C4-2B (cell line): ENCODE measurements at regions not wholly inside any gene's neighbourhood (a gene's known extent, or its start where the extent isn't known, plus 50 kb on each side); places are given as distances from the start of the nearest gene placed in this dataset.
A peak's percentile ranks its signal among the peaks of the same experiment; 100 is the strongest.
"Not testable (repeated sequence)": the region's sequence is repeated elsewhere in the genome, so short reads cannot be mapped to it uniquely, and the experiment has no call there.

Source experiments
- H3K27ac ChIP-seq: fragments of 450-650 bp; 2 replicates; pipeline ENCODE4 v1.5.1; 2017
- ZFX ChIP-seq: fragments of 450-650 bp; IDR thresholded peaks from 2 replicates; pipeline ENCODE4 v1.6.1; 2017
- TF ChIP-seq, protein P1 (sequence below): fragments of 450-650 bp; conservative IDR thresholded peaks from 2 replicates; pipeline ENCODE4 v1.5.1; 2017; ENCODE audit warnings: mild to moderate bottlenecking

DNA sequence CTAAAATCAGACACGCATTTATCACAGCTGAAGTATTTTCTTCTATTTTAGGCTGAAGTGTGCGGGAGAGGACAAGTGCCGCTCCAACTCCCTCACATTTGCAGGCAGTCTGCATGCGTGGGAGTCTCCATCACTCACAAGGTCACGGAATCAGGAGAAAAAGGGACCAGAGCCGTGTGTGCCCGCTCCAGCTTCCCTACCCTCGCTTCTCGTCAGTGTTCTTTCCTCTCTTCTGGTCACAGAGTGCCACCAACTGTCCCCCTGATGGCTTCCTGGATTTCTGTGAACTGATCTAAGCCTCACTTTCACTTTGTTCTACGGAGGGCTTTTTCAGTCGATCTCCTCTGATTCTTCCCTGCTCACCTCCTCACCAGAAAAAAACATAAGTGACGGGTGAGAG lies 407.4 kb upstream of the AADAT start:
- no peak overlapping the region for H3K27ac ChIP-seq
- TF ChIP-seq, protein P1, sequence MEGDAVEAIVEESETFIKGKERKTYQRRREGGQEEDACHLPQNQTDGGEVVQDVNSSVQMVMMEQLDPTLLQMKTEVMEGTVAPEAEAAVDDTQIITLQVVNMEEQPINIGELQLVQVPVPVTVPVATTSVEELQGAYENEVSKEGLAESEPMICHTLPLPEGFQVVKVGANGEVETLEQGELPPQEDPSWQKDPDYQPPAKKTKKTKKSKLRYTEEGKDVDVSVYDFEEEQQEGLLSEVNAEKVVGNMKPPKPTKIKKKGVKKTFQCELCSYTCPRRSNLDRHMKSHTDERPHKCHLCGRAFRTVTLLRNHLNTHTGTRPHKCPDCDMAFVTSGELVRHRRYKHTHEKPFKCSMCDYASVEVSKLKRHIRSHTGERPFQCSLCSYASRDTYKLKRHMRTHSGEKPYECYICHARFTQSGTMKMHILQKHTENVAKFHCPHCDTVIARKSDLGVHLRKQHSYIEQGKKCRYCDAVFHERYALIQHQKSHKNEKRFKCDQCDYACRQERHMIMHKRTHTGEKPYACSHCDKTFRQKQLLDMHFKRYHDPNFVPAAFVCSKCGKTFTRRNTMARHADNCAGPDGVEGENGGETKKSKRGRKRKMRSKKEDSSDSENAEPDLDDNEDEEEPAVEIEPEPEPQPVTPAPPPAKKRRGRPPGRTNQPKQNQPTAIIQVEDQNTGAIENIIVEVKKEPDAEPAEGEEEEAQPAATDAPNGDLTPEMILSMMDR, result peak; percentile 9; the same call in 1 of the 2 replicates
- no peak for TF ChIP-seq ZFX

GRCh38 chr4:170491981-170492380 lies 402.2 kb upstream of the AADAT start:
- TF ChIP-seq, protein P1, result no peak
- no peak for TF ChIP-seq ZFX
- no peak overlapping the region for H3K27ac ChIP-seq

GRCh38 chr4:170476351-170476750 lies 386.6 kb upstream of the AADAT start:
- no peak overlapping the region for H3K27ac ChIP-seq
- TF ChIP-seq, protein P1, result no peak
- no peak for TF ChIP-seq ZFX

GRCh38 chr4:170465429-170465828 lies 375.7 kb upstream of the AADAT start:
- H3K27ac ChIP-seq, result peak overlapping the region; percentile 37; the same call in 1 of the 2 replicates
- TF ChIP-seq, protein P1, result no peak
- no peak for TF ChIP-seq ZFX

DNA sequence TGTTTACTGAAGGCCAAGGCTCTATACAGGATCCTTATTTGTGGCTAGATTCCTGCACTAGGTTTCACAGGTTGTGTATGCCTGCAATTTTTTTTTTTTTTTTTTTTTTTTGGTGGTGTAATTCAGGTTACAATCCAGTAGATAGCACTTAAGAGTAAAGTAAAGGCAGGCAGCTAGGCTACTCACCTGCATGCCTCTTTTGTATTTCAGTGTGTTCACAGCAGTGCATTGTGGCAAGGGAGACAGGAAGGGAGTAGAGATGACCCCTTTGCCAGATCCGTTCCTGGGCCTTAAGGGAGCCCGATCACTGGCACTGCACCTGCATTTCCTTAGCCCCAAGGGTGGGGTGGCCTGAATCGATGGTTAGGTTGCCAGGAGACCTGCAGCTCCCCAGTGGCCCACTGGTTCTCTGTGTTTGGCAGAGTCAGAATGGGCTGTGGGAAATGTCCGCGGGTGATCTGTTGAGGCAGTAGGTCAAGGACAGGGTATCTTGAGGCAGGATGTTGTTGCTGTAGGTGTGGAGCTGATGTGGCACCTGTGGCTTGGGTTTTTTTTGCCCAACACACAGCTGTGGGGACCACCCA lies 374.9 kb upstream of the AADAT start:
- peak overlapping the region; percentile 37; the same call in 1 of the 2 replicates for H3K27ac ChIP-seq
- TF ChIP-seq, protein P1, result no peak
- no peak for TF ChIP-seq ZFX

DNA sequence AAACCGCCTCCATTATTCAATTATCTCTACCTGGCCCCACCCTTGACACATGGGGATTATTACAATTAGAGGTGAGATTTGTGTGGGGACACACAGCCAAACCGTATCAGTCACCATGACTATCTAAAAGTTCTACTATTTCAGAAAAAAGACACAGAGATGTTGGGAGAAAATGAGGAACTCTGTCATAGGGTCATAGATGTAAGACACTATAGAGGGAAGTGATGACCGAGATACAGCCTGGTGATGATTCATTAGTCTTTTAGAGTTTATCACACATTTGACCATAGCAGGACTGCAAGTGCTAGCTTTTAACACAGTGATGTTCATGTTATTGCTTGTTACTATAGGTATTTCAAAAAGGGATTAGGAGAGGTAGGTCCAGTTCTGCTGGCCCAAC lies 357.0 kb upstream of the AADAT start:
- TF ChIP-seq ZFX, result no peak
- TF ChIP-seq, protein P1, result no peak
- H3K27ac ChIP-seq, result no peak overlapping the region

- not testable (repeated sequence) for H3K27ac ChIP-seq
Observed at GRCh38 chr4:170441146-170441545, 351.4 kb upstream of the AADAT start.

DNA sequence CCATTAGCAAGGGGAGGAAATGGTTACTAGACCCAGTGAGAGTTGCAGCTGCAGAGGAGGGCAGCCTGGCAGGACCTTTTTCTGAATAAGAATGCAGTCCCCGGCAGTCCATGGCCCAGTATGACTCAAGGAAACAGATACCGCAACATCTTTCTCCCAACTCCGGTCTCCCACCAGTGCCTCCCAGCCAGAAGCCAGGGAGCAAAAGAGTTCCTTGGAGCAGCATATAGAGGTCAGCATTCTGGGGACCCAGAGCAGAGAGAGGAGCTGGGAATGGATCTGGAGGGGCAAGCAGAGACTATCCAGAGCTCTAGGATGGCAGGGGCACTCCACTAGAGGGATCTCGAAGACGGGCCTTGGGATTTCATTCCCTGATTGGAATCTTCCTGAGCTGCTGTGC lies 339.2 kb upstream of the AADAT start:
- no peak overlapping the region for H3K27ac ChIP-seq
- TF ChIP-seq, protein P1, result no peak
- TF ChIP-seq ZFX, result no peak
